CD4-positive, alpha-beta T cell treated with Interleukin-6 for 4 hours (primary cell): ENCODE measurements at regions not wholly inside any gene's neighbourhood (a gene's known extent, or its start where the extent isn't known, plus 50 kb on each side); places are given as distances from the start of the nearest gene placed in this dataset.

ENCODE experiments used
- DNase-seq: peaks from one replicate; pipeline ENCODE4 v3.0.0-alpha.2; 2020; ENCODE audit warnings: mixed read lengths

DNA sequence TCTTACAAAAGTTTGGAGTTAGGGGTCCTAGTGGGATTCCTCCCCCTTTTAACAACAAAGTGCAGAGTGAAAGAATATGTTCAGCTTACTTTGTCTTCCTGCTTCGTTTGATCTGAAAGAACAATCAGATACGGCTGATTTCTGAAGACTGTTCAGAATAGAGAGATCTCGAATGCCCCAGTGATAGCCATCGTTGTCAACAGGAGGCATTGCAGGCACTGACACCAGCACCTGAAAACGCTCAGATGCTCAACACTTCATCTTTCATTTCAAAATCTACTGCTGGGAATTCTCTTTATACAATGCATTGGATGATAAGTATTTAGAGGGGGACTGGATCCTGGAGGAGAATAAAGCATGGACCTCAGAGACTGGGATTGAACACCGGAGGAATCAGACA lies 186.3 kb upstream of the TENM3 start:
- no peak for DNase-seq

- no peak for DNase-seq
Measured at GRCh38 chr4:182062458-182062857, 180.7 kb upstream of the TENM3 start.

DNA sequence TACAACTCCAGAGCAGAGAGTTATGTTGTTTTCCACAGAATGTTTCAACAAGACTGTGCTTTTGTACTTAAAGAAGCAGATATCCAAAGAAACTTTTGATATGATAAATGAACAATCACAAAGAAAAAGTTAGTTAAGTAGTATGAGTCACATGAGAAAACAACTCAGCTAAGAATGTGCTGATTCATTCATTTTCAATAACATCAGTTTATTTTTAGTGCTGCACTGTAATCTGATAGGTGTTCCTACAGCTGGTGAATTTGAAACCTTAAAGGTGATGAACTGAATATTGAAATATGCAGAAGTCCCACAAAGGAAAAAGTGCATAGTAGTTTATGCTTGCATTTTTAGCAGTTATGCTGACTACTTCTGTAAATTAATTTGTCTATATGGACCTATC lies 180.3 kb upstream of the TENM3 start:
- no peak for DNase-seq

- DNase-seq = no peak
Measured at GRCh38 chr4:182063651-182064050, 179.6 kb upstream of the TENM3 start.

- DNase-seq = no peak
Measured at GRCh38 chr4:182065255-182065654, 177.9 kb upstream of the TENM3 start.

GRCh38 chr4:182066037-182066436 lies 177.2 kb upstream of the TENM3 start:
- DNase-seq = no peak

- no peak for DNase-seq
Measured at GRCh38 chr4:182067828-182068227, 175.4 kb upstream of the TENM3 start.

DNA sequence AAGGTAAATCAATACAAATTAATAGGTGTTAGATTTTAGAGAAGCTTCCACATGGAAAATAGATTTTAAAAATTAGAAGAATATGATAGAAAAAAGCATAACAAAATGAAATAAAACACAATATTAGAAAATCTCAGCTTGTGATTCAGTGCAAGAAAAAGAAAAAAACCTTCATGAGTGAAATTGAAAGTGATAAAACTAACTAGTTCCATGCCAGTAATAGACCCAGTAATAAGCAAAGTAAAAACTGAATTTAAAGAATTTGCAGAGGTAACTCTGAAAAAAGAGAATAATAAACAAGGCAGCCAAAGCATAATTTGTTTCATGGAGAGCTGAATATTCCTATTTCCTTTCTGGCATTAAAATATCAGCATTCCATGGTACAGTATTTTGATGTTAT lies 174.3 kb upstream of the TENM3 start:
- no peak for DNase-seq

DNA sequence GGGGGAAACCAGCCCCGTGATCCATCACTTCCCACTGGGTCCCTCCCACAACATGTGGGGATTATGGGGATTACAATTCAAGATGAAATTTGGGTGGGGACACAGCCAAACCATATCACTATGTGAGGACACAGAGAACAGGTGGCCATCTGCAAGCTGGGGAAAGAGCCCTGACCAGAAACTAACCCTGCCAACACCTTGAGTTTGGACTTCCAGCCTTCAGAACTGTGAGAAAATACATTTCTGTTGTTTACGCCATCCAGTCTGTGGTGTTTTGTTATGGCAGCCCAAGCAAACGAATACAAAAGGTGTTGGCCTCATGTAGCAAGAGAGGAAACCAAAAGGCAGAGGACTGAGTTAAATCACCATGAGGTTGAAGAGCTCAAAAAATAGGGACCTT lies 169.9 kb upstream of the TENM3 start:
- no peak for DNase-seq

GRCh38 chr4:182074139-182074538 lies 169.1 kb upstream of the TENM3 start:
- no peak for DNase-seq

DNA sequence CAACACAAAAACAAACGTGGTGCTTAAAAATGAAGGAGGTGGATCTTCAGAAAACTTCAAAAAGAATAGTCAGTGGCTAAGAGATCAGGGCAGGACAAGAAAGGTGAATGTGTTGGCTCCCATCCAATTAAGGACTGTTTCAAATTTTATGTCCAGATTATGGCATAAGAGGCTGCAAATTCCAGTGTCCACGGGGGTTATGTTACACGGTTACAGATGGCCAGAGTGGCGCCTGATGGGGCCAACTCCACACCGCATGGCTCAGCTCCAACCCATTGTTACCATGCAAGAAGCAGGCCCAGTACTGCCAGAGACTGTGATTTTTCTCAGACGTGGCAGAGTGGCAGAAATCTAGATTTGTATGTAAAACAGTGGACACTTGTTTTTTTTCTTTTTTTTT lies 168.4 kb upstream of the TENM3 start:
- DNase-seq = no peak

DNA sequence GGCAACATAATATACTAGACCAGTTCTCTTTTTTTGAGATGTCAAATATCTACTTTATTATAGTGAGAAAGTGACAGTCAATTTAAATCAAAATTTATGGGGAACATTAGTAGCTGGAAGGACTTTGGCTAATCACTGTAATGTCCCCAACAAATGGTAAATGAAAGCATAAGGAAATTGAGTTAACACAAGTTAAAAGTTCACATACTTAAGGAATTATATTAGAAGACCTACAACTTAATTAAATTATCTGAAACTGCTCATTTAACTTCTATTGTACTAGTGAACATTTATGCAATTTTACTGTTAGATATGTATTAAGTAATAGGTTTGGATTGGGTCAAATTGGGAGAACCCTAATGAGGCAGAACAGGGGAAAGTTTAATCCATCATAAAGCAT lies 160.3 kb upstream of the TENM3 start:
- no peak for DNase-seq

- DNase-seq = no peak
Measured at GRCh38 chr4:182083671-182084410, 159.4 kb upstream of the TENM3 start.

- DNase-seq = no peak
Measured at GRCh38 chr4:182085051-182085480, 158.1 kb upstream of the TENM3 start.

- no peak for DNase-seq
Measured at GRCh38 chr4:182089326-182089725, 153.9 kb upstream of the TENM3 start.

DNA sequence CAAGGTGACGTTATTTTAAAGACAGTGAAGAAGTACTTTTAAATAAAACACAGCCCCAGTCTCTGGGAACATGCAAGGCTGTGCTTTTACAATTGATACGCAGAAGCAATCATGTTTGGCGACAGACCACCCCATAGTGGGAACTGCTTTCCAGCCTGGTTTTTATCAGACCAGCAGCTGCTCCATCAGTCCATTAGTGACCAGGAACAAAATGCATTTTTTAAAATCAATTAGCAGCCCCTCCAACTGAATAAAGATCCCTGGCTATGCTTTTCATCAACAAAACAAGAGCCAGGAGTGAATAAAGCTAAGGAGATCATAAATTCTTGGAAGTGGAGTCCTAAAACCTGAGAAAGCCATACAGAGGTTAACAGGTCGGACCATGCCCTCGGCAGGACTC lies 153.0 kb upstream of the TENM3 start:
- DNase-seq = no peak

GRCh38 chr4:182091128-182091527 lies 152.1 kb upstream of the TENM3 start:
- no peak for DNase-seq

DNA sequence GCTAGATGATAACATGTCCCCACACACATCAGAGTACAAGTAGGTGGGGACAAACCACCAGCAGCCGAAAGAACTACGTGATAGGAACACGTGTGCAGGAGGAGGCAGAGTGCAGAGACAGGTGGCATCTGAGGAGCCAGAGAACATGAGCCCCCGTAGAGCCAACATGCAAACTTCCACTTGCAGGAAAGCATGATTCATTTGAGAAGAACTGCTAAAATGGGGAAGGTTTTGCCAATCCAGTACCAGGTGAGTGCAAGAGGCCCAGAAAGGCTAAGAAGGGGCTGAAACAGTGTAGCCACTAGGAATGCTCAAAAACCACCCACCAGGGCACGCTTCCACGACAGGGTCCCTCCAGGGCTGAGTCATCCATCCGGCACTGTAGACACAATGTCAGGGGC lies 149.8 kb upstream of the TENM3 start:
- DNase-seq = no peak

DNA sequence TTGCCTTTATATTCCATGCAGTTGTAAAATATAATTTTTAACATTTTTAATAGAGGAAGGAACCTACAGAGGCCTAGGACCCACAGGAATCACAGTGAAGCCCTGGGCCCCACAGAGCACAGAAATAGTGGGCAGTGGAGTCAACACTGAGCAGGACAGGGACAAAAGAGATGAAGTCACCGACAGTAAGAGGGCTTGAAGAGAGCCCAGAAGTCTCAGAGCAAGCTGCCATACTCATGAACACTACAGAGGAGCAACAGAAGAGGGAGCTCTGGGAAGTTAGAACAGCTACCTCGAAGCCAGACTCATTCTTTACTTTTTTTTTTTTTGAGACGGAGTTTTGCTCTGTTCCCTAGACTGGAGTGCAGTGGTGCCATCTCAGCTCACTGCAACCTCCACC lies 149.3 kb upstream of the TENM3 start:
- DNase-seq = no peak

DNA sequence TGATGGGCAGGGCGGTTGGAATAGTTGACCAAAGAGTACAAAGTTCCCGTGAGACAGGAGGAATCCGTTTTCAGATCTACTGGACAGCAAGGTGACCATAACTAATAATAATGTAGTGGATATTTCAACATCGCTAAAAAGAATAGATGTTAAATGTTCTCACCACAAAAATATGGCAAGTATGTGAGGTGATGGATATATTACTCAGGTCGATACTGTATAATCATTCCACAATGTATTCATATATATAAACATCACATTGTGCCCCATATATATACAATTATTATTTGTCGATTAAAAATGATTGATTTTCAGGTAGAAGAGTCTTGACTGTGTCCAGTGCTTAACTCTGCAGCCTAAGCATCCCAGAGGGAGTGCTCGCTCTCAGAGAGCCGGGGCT lies 141.6 kb upstream of the TENM3 start:
- no peak for DNase-seq

- no peak for DNase-seq
Measured at GRCh38 chr4:182102576-182102975, 140.6 kb upstream of the TENM3 start.

- DNase-seq = no peak
Measured at GRCh38 chr4:182103614-182104319, 139.4 kb upstream of the TENM3 start.

DNA sequence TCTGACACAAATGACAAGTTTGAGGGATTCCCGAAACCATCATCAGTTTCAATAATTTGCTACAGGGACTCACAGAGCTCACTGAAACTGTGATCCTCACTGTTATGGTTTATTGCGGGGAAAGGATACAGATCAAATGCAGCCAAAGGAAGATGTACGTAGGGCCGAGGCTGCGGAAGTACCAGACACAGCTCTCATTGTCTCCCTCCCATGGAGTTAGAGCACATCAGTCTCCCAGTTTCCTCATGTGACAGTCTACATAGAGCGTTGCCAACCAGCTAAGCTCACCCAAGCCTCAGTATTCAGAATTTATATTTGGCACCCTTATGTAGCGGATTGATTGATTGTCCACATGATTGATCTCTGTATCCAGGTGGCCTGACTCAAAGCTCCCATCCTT lies 137.8 kb upstream of the TENM3 start:
- DNase-seq = no peak

- DNase-seq = no peak
Measured at GRCh38 chr4:182107931-182108330, 135.3 kb upstream of the TENM3 start.

GRCh38 chr4:182111586-182111985 lies 131.6 kb upstream of the TENM3 start:
- DNase-seq = no peak
